VCaP (cell line): ENCODE measurements at regions not wholly inside any gene's neighbourhood (a gene's known extent, or its start where the extent isn't known, plus 50 kb on each side); places are given as distances from the start of the nearest gene placed in this dataset.

Experiments
- H3K27ac ChIP-seq: fragments of 450-650 bp; 2 replicates; pipeline ENCODE4 v1.5.1; 2017
- CTCF ChIP-seq: fragments of 450-650 bp; conservative IDR thresholded peaks from 2 replicates; pipeline ENCODE4 v1.5.1; 2017; ENCODE audit warnings: mild to moderate bottlenecking, moderate library complexity

GRCh38 chr22:27284324-27284723 is 517.2 kb downstream of the MN1 start:
- TF ChIP-seq CTCF, result no peak
- H3K27ac ChIP-seq, result no peak overlapping the region

- no peak for TF ChIP-seq CTCF
- peak overlapping the region; percentile 44 for H3K27ac ChIP-seq
Measured at GRCh38 chr22:27286711-27287110, 514.8 kb downstream of the MN1 start.

- no peak overlapping the region for H3K27ac ChIP-seq
- TF ChIP-seq CTCF, result no peak
Measured at GRCh38 chr22:27292542-27293299, 508.8 kb downstream of the MN1 start.

- no peak for TF ChIP-seq CTCF
- no peak overlapping the region for H3K27ac ChIP-seq
Measured at GRCh38 chr22:27293721-27294445, 507.7 kb downstream of the MN1 start.

- no peak for TF ChIP-seq CTCF
- H3K27ac ChIP-seq, result no peak overlapping the region
Measured at GRCh38 chr22:27295040-27295439, 506.5 kb downstream of the MN1 start.

- TF ChIP-seq CTCF, result no peak
- no peak overlapping the region for H3K27ac ChIP-seq
Measured at GRCh38 chr22:27295605-27296004, 506.0 kb downstream of the MN1 start.

GRCh38 chr22:27296091-27296675 is 505.4 kb downstream of the MN1 start:
- TF ChIP-seq CTCF, result no peak
- H3K27ac ChIP-seq, result no peak overlapping the region
